Mammary epithelial cell (primary cell): ENCODE measurements at regions not wholly inside any gene's neighbourhood (a gene's known extent, or its start where the extent isn't known, plus 50 kb on each side); places are given as distances from the start of the nearest gene placed in this dataset.

Experiments
- EZH2 ChIP-seq: IDR thresholded peaks from 2 replicates; pipeline ENCODE4 v1.6.1; 2012; ENCODE audit warnings: low read length, inconsistent platforms, borderline replicate concordance
- TF ChIP-seq, protein P1 (sequence below), 2 donors: IDR thresholded peaks in 1 of 2; conservative IDR thresholded peaks in 1 of 2; 2 replicates each; pipeline ENCODE4 v1.5.1; 2011 to 2012; ENCODE audit warnings: inconsistent platforms in 2 of 2, low read length in 2 of 2, mild to moderate bottlenecking in 2 of 2, control low read depth in 1 of 2, low read depth in 1 of 2; ENCODE audit not compliant: insufficient read depth in 1 of 2; ENCODE audit errors: extremely low read depth in 1 of 2

- TF ChIP-seq, protein P1, sequence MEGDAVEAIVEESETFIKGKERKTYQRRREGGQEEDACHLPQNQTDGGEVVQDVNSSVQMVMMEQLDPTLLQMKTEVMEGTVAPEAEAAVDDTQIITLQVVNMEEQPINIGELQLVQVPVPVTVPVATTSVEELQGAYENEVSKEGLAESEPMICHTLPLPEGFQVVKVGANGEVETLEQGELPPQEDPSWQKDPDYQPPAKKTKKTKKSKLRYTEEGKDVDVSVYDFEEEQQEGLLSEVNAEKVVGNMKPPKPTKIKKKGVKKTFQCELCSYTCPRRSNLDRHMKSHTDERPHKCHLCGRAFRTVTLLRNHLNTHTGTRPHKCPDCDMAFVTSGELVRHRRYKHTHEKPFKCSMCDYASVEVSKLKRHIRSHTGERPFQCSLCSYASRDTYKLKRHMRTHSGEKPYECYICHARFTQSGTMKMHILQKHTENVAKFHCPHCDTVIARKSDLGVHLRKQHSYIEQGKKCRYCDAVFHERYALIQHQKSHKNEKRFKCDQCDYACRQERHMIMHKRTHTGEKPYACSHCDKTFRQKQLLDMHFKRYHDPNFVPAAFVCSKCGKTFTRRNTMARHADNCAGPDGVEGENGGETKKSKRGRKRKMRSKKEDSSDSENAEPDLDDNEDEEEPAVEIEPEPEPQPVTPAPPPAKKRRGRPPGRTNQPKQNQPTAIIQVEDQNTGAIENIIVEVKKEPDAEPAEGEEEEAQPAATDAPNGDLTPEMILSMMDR (conservative IDR thresholded peaks at IDR 0.05 in 1 of 2, IDR thresholded peaks at IDR 0.05 in 1 of 2; ENCODE audit: extremely low read depth in 1 of 2, insufficient read depth in 1 of 2, low read depth in 1 of 2, low read length in 2 of 2), result no peak
- no peak for TF ChIP-seq EZH2
These were observed 754.5 kb downstream of the HDGFL1 start for GRCh38 chr6:23323897-23324296.
